ENCODE measurements at regions not wholly inside any gene's neighbourhood (a gene's known extent, or its start where the extent isn't known, plus 50 kb on each side); places are given as distances from the start of the nearest gene placed in this dataset.

GRCh38 chr1:82849460-82849859, 1048.7 kb downstream of the ADGRL2 start:
- no peak for DNase-seq
- intact Hi-C loops (cut with micrococcal nuclease), result no loop called here
- no peak for ATAC-seq

- ATAC-seq, result no peak
These were observed 1047.3 kb downstream of the ADGRL2 start for GRCh38 chr1:82848043-82848442.

GRCh38 chr1:82845866-82846265, 1045.1 kb downstream of the ADGRL2 start:
- intact Hi-C loops (cut with micrococcal nuclease), result no loop called here
- ATAC-seq, result no peak

More at GRCh38 chr1:82848043-82848442, 1047.3 kb downstream of the ADGRL2 start:
- no peak for DNase-seq
- intact Hi-C loops (cut with micrococcal nuclease), result no loop called here

GRCh38 chr1:82844911-82845827, 1044.4 kb downstream of the ADGRL2 start:
- ATAC-seq (no peak), DNase-seq (no peak)
- intact Hi-C loops (cut with micrococcal nuclease), result no loop called here

More at GRCh38 chr1:82845866-82846265, 1045.1 kb downstream of the ADGRL2 start:
- no peak for DNase-seq

GRCh38 chr1:82844447-82844846, 1043.7 kb downstream of the ADGRL2 start:
- no peak for ATAC-seq
- intact Hi-C loops (cut with micrococcal nuclease), result no loop called here
- DNase-seq, result no peak

GRCh38 chr1:82843876-82844275, 1043.1 kb downstream of the ADGRL2 start:
- ATAC-seq (no peak), DNase-seq (no peak)

GRCh38 chr1:82840192-82840591, 1039.5 kb downstream of the ADGRL2 start:
- DNase-seq, result no peak
- intact Hi-C loops (cut with micrococcal nuclease), result no loop called here
- no peak for ATAC-seq

More at GRCh38 chr1:82843876-82844275, 1043.1 kb downstream of the ADGRL2 start:
- intact Hi-C loops (cut with micrococcal nuclease), result no loop called here

- DNase-seq (no peak), ATAC-seq (no peak)
- intact Hi-C loops (cut with micrococcal nuclease), result no loop called here
These were observed 1037.2 kb downstream of the ADGRL2 start for GRCh38 chr1:82837766-82838465.

- intact Hi-C loops (cut with micrococcal nuclease), result no loop called here
- DNase-seq (no peak), ATAC-seq (no peak)
These were observed 1036.4 kb downstream of the ADGRL2 start for GRCh38 chr1:82836973-82837680.

- intact Hi-C loops (cut with micrococcal nuclease), result no loop called here
- ATAC-seq, result no peak
- DNase-seq, result no peak
These were observed 1035.7 kb downstream of the ADGRL2 start for GRCh38 chr1:82836213-82836972.

GRCh38 chr1:82830690-82831380, 1030.1 kb downstream of the ADGRL2 start:
- ATAC-seq, result no peak
- intact Hi-C loops (cut with micrococcal nuclease), result no loop called here
- DNase-seq, result no peak

GRCh38 chr1:82829527-82829926, 1028.8 kb downstream of the ADGRL2 start:
- intact Hi-C loops (cut with micrococcal nuclease), result no loop called here
- ATAC-seq (no peak), DNase-seq (no peak)

GRCh38 chr1:82823876-82824275, 1023.1 kb downstream of the ADGRL2 start:
- DNase-seq (peak; percentile 19), ATAC-seq (no peak)
- intact Hi-C loops (cut with micrococcal nuclease), result no loop called here

GRCh38 chr1:82820816-82821215, 1020.1 kb downstream of the ADGRL2 start:
- intact Hi-C loops (cut with micrococcal nuclease), result no loop called here
- DNase-seq, result no peak
- no peak for ATAC-seq

GRCh38 chr1:82819234-82819633, 1018.5 kb downstream of the ADGRL2 start:
- DNase-seq (no peak), ATAC-seq (no peak)
- intact Hi-C loops (cut with micrococcal nuclease), result no loop called here

- ATAC-seq, result no peak
- DNase-seq, result no peak
- intact Hi-C loops (cut with micrococcal nuclease), result no loop called here
These were observed 1017.9 kb downstream of the ADGRL2 start for GRCh38 chr1:82818586-82818985.

GRCh38 chr1:82813386-82813785, 1012.7 kb downstream of the ADGRL2 start:
- no peak for DNase-seq
- ATAC-seq, result no peak
- intact Hi-C loops (cut with micrococcal nuclease), result no loop called here

GRCh38 chr1:82810601-82811000, 1009.9 kb downstream of the ADGRL2 start:
- DNase-seq (no peak), ATAC-seq (no peak)
- intact Hi-C loops (cut with micrococcal nuclease), result no loop called here

GRCh38 chr1:82807563-82807962, 1006.8 kb downstream of the ADGRL2 start:
- DNase-seq (no peak), ATAC-seq (no peak)
- intact Hi-C loops (cut with micrococcal nuclease), result no loop called here
